Ramos (cell line): ENCODE measurements at regions not wholly inside any gene's neighbourhood (a gene's known extent, or its start where the extent isn't known, plus 50 kb on each side); places are given as distances from the start of the nearest gene placed in this dataset.
"Not testable (repeated sequence)": the region's sequence is repeated elsewhere in the genome, so short reads cannot be mapped to it uniquely, and the experiment has no call there.

ENCODE experiments used
- in situ Hi-C: fragments of 300-500 bp; cut with MboI; formaldehyde crosslinking; loops from one replicate; pipeline ENCODE4 v1.14.3; 2022; ENCODE audit warnings: low sequenced_read_pairs; ENCODE audit not compliant: unreplicated experiment

DNA sequence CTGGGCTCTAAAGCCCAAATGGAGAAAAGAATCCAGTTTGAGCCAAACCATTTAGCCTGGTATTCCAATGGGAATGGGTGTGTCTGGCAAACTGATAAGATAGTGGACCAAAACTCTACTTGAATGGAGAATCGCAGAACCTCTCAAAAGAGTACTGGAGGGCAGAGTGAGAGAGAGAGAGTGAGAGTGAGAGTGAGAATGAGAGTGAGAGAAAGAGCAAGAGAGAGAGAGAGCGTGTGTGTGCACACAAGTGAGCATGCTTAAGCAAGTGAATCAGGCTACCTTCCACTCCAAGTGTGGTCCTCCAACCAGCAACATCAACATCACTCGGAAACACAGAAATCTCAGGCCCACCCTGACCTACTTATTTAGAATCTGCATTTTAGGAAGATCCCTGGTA is 58.8 kb downstream of the UQCRFS1 start:
- in situ Hi-C loops: no loop called here

DNA sequence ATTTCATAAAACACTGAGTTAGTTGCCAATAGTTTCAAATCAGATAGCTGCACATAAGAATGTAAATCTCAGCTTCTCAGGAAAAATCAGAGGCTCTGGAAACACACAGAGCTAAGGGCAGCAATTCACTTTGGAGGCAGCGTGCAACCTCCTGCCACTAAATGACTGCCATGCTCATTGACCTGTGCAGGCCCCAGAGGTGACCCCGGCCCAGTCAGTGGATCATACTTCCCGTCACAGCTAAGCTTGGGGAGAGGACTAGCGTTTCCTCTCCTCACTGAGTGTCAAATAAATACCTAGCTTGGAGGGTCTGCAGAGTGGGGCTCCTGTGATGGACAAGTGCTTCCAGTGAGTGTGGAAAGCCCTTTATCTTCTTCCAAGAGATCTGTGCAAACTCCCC is 67.2 kb downstream of the UQCRFS1 start:
- in situ Hi-C loops: no loop called here

DNA sequence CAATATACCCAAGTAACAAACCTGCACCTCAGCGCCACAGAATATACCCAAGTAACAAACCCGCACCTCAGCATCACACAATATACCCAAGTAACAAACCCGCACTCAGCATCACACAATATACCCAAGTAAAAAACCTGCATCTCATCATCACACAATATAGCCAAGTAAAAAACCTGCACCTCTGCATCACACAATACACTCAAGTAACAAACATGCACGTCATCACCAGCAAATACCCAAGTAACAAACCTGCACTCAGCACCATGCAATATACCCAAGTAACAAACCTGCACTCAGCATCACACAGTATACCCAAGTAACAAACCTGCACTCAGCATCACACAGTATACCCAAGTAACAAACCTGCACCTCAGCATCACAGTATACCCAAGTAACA is 69.8 kb downstream of the UQCRFS1 start:
- in situ Hi-C loops: no loop called here

DNA sequence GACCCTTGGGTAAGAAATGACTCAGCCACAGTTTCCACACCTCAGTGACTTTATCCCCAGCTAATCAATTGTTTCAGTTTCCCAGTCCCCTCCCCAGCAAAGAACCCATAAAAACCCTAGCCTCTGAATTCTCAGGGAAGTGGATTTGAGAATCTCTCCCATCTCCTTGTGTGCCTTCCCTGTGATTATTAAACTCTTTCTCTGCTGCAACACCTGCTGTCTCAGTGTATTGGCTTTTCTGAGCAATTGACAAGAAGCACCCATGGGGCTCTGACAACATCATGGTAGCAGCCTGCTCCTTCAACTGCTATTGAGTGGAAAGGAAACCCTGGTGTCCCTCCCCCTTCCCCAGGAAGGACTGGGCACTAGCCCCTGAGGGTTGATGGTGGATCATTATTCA is 73.7 kb downstream of the UQCRFS1 start:
- in situ Hi-C loops: no loop called here

DNA sequence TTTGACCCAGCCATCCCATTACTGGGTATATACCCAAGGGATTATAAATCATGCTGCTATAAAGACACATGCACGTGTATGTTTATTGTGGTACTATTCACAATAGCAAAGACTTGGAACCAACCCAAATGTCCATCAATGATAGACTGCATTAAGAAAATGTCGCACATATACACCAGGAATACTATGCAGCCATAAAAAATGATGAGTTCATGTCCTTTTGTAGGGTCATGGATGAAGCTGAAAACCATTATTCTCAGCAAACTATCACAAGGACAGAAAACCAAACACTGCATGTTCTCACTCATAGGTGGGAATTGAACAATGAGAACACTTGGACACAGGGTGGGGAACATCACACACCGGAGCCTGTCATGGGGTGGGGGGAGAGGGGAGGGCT is 74.7 kb downstream of the UQCRFS1 start:
- in situ Hi-C loops: not testable (repeated sequence)

DNA sequence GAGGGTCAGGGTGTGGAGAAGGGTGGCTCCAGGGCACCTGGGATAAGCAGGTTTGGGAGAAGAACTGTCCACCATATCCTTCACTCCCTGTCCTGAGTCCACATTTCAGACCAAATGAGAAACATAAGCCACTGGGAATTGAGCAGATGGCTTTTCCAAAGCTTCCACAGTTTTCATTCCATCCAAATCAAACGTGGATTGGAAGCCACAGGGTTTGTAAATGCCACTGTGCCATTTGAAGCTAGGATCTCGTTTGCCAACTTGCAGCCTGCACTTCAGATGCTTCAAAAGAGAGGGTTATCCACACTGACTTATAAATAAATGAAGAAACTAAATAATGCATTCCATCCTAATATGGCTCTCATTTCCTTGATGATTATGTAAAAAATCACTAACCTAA is 81.5 kb downstream of the UQCRFS1 start:
- in situ Hi-C loops: no loop called here

DNA sequence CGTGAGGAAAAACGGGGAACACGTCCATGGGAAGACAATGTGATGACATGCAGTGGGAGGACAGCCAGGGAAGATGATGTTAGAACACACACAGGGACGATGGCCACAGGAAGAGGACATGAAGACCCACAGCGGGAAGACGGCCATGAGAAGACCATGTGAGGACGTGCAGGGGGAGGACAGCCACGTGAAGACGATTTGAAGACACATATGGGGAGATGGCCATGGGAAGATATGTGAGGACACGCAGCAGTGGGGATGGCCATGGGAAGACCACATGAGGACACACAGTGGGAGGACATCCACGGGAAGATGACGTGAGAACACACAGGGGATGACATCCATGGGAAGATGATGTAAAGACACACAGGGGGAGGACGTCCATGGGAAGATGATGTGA is 83.8 kb downstream of the UQCRFS1 start:
- in situ Hi-C loops: no loop called here

DNA sequence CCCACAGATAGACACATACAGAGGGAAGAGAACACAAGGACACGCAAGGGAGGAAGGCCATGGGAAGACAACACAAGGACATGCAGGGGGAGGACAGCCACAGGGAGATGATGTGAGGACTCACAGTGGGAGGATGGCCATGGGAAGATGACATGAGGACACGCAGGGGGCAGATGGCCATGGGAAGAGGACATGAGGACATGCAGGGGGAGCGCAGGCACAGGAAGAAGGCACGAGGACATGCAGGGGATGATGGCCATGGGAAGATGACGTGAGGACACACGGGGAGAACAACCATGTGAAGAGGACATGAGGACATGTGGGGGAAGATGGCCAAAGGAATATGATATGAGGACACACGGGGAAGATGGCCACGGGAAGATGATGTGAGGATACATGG is 84.7 kb downstream of the UQCRFS1 start:
- in situ Hi-C loops: no loop called here

DNA sequence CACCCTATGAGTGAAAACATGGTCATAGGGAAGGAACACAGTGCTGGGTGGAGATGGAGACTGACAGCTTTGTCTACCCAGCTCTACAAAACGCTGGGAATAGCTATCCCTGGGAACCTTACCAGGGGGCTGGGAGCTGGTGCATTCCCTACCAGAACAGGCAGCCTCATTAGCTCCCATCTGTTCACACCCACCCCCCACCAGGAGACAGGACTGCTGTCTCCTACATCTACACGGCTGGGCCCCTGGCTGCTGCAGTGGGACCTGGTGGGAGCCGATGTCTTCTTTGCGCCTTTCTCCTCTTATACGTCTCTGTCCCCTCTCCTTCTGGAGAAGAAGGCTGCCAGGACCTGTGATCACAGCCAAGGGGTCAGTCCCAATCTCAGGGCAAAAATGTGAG is 90.8 kb downstream of the UQCRFS1 start:
- in situ Hi-C loops: no loop called here

DNA sequence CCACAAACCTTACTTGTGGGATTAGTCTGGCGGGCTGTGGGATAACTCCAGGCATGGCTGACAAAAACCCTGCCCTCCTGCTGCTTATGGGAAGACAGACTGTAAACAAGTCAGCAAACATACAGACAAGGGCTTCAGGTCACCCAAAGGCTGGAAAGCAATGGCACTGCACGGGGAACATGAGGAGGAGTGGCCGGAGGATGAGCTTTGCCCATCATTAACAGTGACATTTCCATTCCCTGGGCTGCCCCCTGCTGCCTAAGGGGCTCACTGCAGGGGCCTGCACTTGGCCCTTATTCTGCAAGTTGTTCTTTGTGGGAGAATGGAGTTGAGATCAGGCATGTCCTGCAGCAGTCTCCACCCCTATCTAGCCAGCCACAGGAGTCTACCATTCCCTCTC is 91.3 kb downstream of the UQCRFS1 start:
- in situ Hi-C loops: no loop called here

DNA sequence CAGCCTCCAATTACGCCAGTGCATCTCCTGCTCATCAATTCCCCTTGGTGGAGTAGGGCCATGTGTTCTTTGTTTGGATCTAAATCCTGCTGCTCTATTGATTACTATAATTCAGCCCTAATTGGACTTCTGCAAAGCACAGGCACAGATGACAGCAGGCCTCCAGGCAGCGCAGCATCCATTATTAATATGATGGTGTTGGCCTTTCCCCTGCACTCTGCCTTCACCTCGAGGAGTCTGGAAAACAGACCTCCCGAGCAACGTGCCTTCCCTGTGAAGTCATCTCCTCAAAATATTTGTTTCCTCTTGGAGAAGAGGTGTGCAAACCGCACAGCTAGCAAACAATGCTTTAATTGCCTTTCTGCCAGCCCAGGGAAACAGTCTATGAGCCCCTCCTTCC is 92.5 kb downstream of the UQCRFS1 start:
- in situ Hi-C loops: no loop called here

DNA sequence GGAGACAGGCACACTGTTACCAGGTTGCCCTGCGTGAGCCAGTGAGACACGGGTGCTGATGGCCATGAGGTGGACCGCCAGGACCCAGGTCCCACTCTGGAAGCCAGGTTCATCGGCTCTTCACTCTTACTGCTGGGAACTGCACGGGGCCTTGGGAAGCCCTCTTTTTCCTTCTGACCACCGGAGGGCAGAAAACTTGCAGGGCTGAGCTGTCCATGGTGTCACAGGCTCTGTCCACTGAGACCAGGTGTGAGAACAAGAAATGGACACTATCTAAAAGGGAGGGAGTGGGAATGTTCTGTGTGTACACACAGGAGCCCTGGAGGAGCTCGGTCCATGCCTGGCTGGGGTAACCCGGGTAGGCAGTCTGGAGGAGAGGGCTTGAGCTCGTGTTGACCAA is 93.4 kb downstream of the UQCRFS1 start:
- in situ Hi-C loops: no loop called here

DNA sequence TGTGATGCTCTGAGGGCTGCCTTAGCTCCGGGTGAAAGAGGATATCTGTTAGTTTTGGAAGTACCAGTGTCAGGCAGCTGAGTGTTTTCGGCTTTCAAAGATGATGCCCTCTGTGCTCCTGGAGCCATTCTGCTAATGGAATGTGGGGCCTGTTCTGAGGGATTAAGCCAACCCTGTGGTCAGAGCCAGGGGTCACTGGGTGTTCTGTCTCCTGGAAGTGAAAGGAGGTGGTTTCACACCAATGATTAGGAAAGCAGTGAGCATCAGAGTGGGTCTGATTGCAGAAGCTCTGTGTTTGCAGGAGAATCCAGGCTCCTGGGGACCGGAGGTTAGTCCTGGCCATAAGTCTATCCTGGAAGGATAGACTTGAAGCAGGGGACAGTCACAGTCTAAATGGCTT is 94.6 kb downstream of the UQCRFS1 start:
- in situ Hi-C loops: no loop called here

DNA sequence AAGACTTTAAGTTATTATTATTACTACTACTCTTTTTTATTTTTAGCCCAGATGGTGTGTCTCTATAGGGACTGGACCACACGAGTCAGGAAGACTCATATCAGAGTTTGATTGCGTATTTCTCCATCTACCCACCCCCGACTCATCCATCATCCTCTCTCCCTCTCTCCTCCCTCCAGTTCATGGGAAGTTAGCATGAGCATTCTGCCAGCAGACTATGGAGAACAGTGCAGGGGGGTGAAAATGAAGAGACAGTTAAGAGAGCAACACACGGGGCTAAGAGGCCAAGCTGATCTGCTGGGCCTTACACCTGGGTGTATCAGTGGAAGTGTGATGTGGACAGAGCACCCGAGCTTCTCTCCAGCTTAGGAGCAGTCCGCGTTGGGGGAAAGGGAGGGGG is 95.0 kb downstream of the UQCRFS1 start:
- in situ Hi-C loops: no loop called here

DNA sequence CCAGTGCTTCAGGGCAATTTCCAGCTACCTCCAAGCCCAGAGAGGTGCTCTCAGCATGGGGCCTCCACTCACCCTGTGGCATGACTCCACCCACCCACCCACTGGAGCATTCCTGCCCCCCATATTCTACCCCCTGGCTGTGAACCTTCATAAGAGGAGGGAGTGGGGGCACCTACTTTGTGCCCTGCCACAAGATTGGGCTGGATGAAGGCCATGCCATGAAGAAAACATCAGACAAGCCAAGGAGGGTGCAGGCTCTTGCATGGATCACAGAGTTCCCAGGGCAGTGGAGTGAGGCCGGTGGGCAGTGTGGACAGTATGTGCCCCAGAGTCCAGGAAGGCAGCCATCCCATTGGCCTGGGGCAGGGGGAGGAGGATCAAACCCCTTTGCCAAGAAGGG is 97.8 kb downstream of the UQCRFS1 start:
- in situ Hi-C loops: no loop called here

DNA sequence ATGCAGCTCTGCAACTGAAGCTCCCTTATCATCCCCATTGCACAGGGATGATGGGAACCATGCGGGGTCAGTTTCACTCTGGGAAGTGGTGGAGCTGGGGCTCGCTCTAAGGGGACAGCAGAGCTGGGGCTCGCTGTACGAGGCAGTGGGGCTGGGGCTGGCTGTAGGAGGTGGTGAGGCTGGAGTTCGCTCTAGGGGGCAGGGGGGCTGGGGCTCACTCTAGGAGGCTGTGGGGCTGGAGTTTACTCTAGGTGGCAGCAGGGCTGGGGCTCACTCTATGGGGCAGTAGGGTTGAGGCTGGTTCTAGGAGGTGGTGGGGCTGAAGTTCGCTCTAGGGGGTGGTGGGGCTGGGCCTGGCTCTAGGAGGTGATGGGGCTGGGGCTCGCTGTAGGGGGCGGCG is 99.1 kb downstream of the UQCRFS1 start:
- in situ Hi-C loops: no loop called here

DNA sequence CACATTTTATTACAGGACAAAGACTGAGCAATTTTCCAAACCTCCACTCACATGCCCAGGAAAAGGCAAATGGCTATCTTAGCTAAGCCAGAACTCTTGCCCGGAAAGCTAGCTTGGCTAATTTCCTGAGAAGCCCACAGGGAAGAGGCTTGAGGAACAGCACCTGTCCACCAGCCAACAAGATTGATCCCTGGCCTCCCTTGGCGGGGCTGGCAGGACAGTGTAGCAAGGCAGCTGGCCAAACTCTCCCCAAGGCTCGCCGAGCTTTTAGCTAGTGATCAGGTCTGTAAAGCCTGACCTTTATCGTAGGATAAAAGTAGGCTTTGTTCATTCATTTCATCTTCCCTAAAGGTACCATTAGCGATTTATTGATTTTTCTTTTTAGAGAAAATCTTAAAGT is 101.4 kb downstream of the UQCRFS1 start:
- in situ Hi-C loops: no loop called here

DNA sequence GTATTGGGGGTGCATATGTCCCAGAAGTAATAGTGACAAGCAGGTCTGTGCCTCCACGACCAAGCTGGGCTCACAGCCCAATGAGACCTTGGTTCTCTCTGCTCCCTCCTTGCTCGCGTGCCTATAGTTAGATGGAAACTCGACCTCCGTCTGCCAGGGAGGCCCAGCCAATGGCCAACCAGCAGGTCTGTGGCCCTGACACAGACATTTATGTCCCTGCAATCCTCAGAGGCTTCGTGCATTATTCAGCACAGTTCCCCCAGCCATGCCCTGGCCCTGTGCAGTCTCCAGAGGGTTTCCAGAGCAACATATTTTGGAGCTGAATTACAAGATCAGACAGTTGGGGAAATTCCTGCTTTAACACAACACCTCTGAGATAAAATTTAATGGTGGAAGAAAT is 105.1 kb downstream of the UQCRFS1 start:
- in situ Hi-C loops: no loop called here

DNA sequence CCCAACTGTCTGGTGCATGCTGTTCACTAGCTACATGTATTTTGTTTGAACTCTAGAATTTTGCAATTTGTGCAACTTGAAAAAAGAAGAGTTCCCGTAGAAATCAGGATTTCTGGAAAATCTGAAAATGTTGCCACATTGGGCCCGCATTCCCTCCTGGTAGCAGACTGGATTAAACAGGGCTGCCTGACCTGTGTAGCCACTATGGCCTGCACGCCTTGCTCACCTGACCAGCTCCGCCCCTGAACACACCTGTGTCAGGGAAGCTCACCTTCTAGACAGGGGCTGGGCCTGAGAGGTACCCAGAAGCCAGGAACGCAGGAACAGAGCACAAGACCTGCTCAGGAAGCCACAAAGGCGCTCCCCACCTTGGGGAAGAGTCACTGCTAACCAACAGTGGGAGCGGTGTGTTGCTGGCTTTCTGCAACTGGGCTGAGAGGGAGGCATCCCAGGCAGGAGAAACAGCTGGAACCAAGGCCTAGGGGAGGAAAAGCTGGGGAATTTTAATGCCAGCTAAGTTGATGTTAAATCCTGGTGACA is 106.5 kb downstream of the UQCRFS1 start:
- in situ Hi-C loops: no loop called here

DNA sequence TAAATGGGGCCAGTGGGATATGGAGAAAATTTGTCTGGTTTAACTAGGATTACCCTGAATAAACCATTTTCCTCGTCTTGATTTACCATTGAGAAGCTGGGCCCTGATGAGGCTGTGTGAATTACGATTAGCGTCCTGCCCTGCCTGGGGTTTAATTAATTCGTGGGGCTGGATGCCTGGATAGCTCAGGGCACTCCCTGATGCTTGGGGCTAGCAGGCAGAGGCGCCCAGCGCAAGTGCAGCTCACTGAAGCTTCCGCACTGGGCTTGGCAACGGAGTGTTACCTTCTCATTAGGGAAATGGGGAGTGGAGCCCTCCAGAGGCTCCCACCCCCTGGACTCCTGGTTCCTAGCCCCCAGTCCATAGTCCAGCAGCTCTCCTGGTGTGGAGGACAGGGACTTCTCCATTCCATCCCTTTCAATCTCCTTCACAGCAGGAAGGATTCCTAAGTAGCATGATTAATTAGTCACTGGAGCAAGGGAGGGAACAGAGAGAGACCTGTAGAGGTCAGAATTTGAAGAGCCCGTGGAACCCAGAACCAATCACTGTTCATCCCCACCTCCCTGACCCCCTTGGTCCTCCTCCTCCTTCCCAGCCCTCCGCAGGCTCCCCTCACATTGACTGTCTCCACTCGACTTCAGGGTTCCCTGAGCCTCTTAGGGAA is 107.2 kb downstream of the UQCRFS1 start:
- in situ Hi-C loops: no loop called here

DNA sequence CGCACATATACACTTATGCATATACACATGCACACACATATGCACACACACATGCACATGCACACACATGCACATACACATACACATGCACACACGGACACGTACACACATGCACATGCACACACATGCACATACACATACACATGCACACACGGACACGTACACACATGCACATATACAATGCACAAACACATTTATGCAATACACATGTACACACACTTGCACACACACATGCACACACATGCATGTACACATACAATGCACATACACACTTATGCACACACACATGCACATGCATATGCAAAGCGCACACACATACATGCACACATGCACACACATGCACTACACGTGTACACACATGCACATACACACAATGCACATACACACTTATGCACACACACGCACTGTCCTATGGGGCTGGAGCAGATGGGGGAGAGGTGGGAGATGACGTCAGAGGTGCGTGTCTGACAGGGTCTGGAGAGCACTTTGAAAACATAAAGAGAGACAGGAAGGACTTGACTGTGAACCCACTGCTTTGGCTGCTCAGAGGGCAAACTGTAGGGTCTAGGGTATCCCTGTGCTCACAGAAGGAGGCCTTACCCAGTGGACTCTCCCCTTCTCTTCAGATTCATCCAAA is 108.2 kb downstream of the UQCRFS1 start:
- in situ Hi-C loops: no loop called here

DNA sequence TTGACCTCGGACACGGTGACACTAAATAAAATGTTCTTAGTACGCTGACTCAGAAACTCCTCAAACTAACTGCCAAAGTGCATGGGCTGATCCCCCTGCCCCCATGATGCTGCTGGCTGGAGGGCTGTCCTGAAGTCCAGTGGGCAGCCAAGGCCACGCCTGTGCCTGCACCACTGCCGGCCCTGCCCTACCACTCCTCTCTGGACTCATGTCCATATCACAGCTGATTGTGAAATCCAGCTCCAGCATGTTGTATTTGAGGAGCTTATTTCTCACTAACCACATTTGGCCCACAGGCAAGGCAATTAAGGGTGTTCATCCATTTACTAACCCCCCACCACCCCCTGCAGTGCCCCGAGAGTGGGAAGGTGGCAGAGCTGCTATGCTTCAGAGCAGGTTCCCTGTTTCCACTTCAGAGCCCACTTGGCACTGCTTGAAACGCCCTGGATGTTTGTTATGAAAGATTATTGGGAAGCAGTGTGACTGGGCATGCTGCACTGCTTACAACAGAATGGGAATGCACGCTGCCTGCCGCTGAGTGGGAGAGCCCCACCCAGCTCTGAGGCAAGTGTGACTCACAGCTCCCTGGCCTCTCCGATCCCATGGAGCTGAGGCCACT is 114.0 kb downstream of the UQCRFS1 start:
- in situ Hi-C loops: no loop called here
